KG1 (cell line): ENCODE measurements at regions not wholly inside any gene's neighbourhood (a gene's known extent, or its start where the extent isn't known, plus 50 kb on each side); places are given as distances from the start of the nearest gene placed in this dataset.

Experiments used
- DNase-seq: peaks from one replicate; lab custom pipeline; 2025; lab: John Stamatoyannopoulos, UW

GRCh38 chr14:56862836-56863235, 52.6 kb upstream of the OTX2 start:
- no peak for DNase-seq

- no peak for DNase-seq
These were observed 50.2 kb upstream of the OTX2 start for GRCh38 chr14:56860441-56860840.
